GM12872 (cell line): ENCODE measurements at regions not wholly inside any gene's neighbourhood (a gene's known extent, or its start where the extent isn't known, plus 50 kb on each side); places are given as distances from the start of the nearest gene placed in this dataset.

Experiments used
- CTCF ChIP-seq: IDR thresholded peaks from 3 replicates; pipeline ENCODE4 v1.5.1; 2011; ENCODE audit warnings: low read depth, mild to moderate bottlenecking, low read length, moderate library complexity; ENCODE audit not compliant: insufficient read depth

GRCh38 chr6:50214937-50215336, 165.2 kb upstream of the DEFB112 start:
- no peak for TF ChIP-seq CTCF

- no peak for TF ChIP-seq CTCF
Measured at GRCh38 chr6:50217841-50218240, 168.1 kb upstream of the DEFB112 start.

DNA sequence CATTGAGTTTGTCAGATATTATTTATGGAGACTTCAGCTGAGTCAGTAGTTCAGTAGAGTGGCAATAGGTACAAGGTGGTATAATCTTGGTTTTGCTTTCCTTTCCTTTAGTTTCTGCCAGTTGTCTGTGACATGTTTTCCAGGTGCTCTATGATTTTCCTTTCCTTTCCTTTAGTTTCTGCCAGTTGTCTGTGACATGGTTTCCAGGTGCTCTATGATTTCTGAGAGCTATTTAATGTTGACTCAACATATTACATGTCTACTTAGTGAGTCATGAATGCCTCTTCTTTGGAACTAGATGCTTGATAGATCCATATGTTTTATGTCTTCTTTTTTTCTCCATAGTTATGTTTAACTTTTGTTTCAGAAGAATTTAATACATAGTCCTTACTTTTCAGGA, 186.4 kb upstream of the DEFB112 start:
- no peak for TF ChIP-seq CTCF

GRCh38 chr6:50239853-50240252, 190.1 kb upstream of the DEFB112 start:
- no peak for TF ChIP-seq CTCF

- TF ChIP-seq CTCF, result no peak
Measured at GRCh38 chr6:50240986-50241385, 191.3 kb upstream of the DEFB112 start.

GRCh38 chr6:50249493-50249892, 199.8 kb upstream of the DEFB112 start:
- TF ChIP-seq CTCF, result no peak

- no peak for TF ChIP-seq CTCF
Measured at GRCh38 chr6:50257322-50257721, 207.6 kb upstream of the DEFB112 start.

GRCh38 chr6:50259903-50260302, 210.2 kb upstream of the DEFB112 start:
- TF ChIP-seq CTCF, result no peak
